Glutamatergic neuron (in vitro differentiated cells): ENCODE measurements at regions not wholly inside any gene's neighbourhood (a gene's known extent, or its start where the extent isn't known, plus 50 kb on each side); places are given as distances from the start of the nearest gene placed in this dataset.

Source experiments
- DNase-seq: peaks from one replicate; pipeline ENCODE4 v3.0.0; 2022
- H3K27ac Mint-ChIP-seq: one replicate; pipeline ENCODE4 v1.8.0; 2020; ENCODE audit warnings: mild to moderate bottlenecking, mixed read lengths, inconsistent platforms; ENCODE audit not compliant: unreplicated experiment
- H3K27me3 Mint-ChIP-seq: one replicate; pipeline ENCODE4 v1.8.0; 2020; ENCODE audit warnings: mild to moderate bottlenecking, moderate library complexity, mixed read lengths, inconsistent platforms; ENCODE audit not compliant: unreplicated experiment
- H3K36me3 Mint-ChIP-seq: one replicate; pipeline ENCODE4 v1.8.0; 2020; ENCODE audit warnings: mild to moderate bottlenecking, mixed read lengths, inconsistent platforms; ENCODE audit not compliant: unreplicated experiment
- H3K4me1 Mint-ChIP-seq: one replicate; pipeline ENCODE4 v1.8.0; 2020; ENCODE audit warnings: mild to moderate bottlenecking, low read depth, mixed read lengths, inconsistent platforms; ENCODE audit not compliant: unreplicated experiment
- H3K4me3 Mint-ChIP-seq: one replicate; pipeline ENCODE4 v1.8.0; 2020; ENCODE audit warnings: mild to moderate bottlenecking, mixed read lengths, inconsistent platforms; ENCODE audit not compliant: unreplicated experiment
- H3K9me3 Mint-ChIP-seq: one replicate; pipeline ENCODE4 v1.8.0; 2020; ENCODE audit warnings: mild to moderate bottlenecking, moderate library complexity, mixed read lengths, inconsistent platforms; ENCODE audit not compliant: unreplicated experiment
- TF ChIP-seq, protein P1 (sequence below): fragments of 200-600 bp; sonication (generic); IDR thresholded peaks from one replicate; pipeline ENCODE4 v1.5.0; 2021; ENCODE audit not compliant: partially characterized antibody, unreplicated experiment

- H3K27me3 Mint-ChIP-seq = peaks cover 2% of the 10 kb centered on the region
- no peak for DNase-seq
Measured at GRCh38 chr16:66198641-66199040, 167.8 kb upstream of the CDH5 start.

GRCh38 chr16:66197668-66198278 lies 168.7 kb upstream of the CDH5 start:
- H3K36me3 Mint-ChIP-seq = no peaks in the 10 kb centered on the region

More at GRCh38 chr16:66198641-66199040, 167.8 kb upstream of the CDH5 start:
- H3K27ac Mint-ChIP-seq = no peak overlapping the region
- peaks cover 1% of the 10 kb centered on the region for H3K9me3 Mint-ChIP-seq
- H3K4me3 Mint-ChIP-seq = no peak overlapping the region
- TF ChIP-seq, protein P1, sequence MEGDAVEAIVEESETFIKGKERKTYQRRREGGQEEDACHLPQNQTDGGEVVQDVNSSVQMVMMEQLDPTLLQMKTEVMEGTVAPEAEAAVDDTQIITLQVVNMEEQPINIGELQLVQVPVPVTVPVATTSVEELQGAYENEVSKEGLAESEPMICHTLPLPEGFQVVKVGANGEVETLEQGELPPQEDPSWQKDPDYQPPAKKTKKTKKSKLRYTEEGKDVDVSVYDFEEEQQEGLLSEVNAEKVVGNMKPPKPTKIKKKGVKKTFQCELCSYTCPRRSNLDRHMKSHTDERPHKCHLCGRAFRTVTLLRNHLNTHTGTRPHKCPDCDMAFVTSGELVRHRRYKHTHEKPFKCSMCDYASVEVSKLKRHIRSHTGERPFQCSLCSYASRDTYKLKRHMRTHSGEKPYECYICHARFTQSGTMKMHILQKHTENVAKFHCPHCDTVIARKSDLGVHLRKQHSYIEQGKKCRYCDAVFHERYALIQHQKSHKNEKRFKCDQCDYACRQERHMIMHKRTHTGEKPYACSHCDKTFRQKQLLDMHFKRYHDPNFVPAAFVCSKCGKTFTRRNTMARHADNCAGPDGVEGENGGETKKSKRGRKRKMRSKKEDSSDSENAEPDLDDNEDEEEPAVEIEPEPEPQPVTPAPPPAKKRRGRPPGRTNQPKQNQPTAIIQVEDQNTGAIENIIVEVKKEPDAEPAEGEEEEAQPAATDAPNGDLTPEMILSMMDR = no peak
- no peaks in the 10 kb centered on the region for H3K4me1 Mint-ChIP-seq
- H3K36me3 Mint-ChIP-seq = no peaks in the 10 kb centered on the region

GRCh38 chr16:66196770-66197169 lies 169.7 kb upstream of the CDH5 start:
- no peaks in the 10 kb centered on the region for H3K4me1 Mint-ChIP-seq
- DNase-seq = no peak
- TF ChIP-seq, protein P1 = no peak
- no peak overlapping the region for H3K4me3 Mint-ChIP-seq
- H3K9me3 Mint-ChIP-seq = peaks cover 1% of the 10 kb centered on the region
- no peak overlapping the region for H3K27ac Mint-ChIP-seq
- no peaks in the 10 kb centered on the region for H3K27me3 Mint-ChIP-seq
- no peaks in the 10 kb centered on the region for H3K36me3 Mint-ChIP-seq

More at GRCh38 chr16:66197668-66198278, 168.7 kb upstream of the CDH5 start:
- Mint-ChIP-seq H3K27me3 (no peaks in the 10 kb centered on the region), H3K4me3 (no peak overlapping the region), H3K9me3 (peaks cover 1% of the 10 kb centered on the region), H3K4me1 (no peaks in the 10 kb centered on the region), H3K27ac (no peak overlapping the region)
- DNase-seq = no peak
- TF ChIP-seq, protein P1 = no peak

GRCh38 chr16:66194866-66195265 lies 171.6 kb upstream of the CDH5 start:
- no peak overlapping the region for H3K27ac Mint-ChIP-seq
- no peak overlapping the region for H3K4me3 Mint-ChIP-seq
- H3K36me3 Mint-ChIP-seq = no peaks in the 10 kb centered on the region
- H3K4me1 Mint-ChIP-seq = no peaks in the 10 kb centered on the region
- H3K9me3 Mint-ChIP-seq = peaks cover 1% of the 10 kb centered on the region
- DNase-seq = no peak
- TF ChIP-seq, protein P1 = no peak
- no peaks in the 10 kb centered on the region for H3K27me3 Mint-ChIP-seq

GRCh38 chr16:66193543-66194229 lies 172.8 kb upstream of the CDH5 start:
- no peak for DNase-seq
- TF ChIP-seq, protein P1 = no peak
- H3K36me3 Mint-ChIP-seq = no peaks in the 10 kb centered on the region
- peaks cover 3% of the 10 kb centered on the region for H3K4me1 Mint-ChIP-seq
- H3K27me3 Mint-ChIP-seq = no peaks in the 10 kb centered on the region
- H3K27ac Mint-ChIP-seq = no peak overlapping the region
- no peak overlapping the region for H3K4me3 Mint-ChIP-seq
- H3K9me3 Mint-ChIP-seq = peaks cover under 1% of the 10 kb centered on the region
